C1 segment of cervical spinal cord (tissue), 14 donors: ENCODE measurements at regions not wholly inside any gene's neighbourhood (a gene's known extent, or its start where the extent isn't known, plus 50 kb on each side); places are given as distances from the start of the nearest gene placed in this dataset.

ENCODE experiments used
- DNase-seq, 14 donors: peaks; one replicate each; lab custom pipeline; 2025; lab: John Stamatoyannopoulos, UW

GRCh38 chr6:164925681-164926530, 383.5 kb downstream of the C6orf118 start:
- DNase-seq = no peak

- DNase-seq = no peak
These were observed 384.7 kb downstream of the C6orf118 start for GRCh38 chr6:164924674-164925073.

- DNase-seq = no peak
These were observed 392.2 kb downstream of the C6orf118 start for GRCh38 chr6:164917211-164917610.

GRCh38 chr6:164916087-164916486, 393.3 kb downstream of the C6orf118 start:
- DNase-seq = no peak

GRCh38 chr6:164911873-164912580, 397.4 kb downstream of the C6orf118 start:
- no peak for DNase-seq

- DNase-seq = no peak
These were observed 398.3 kb downstream of the C6orf118 start for GRCh38 chr6:164911151-164911550.

GRCh38 chr6:164906766-164907165, 402.6 kb downstream of the C6orf118 start:
- DNase-seq = no peak

GRCh38 chr6:164905311-164905710, 404.1 kb downstream of the C6orf118 start:
- no peak for DNase-seq

- DNase-seq = no peak
These were observed 411.0 kb downstream of the C6orf118 start for GRCh38 chr6:164898412-164898811.

GRCh38 chr6:164897523-164898235, 411.7 kb downstream of the C6orf118 start:
- DNase-seq = no peak

- peak in 1 of 14 donors; percentile 62 for DNase-seq
These were observed 419.4 kb downstream of the C6orf118 start for GRCh38 chr6:164889980-164890379.

- no peak for DNase-seq
These were observed 421.7 kb downstream of the C6orf118 start for GRCh38 chr6:164887660-164888059.

GRCh38 chr6:164882236-164882635, 427.2 kb downstream of the C6orf118 start:
- DNase-seq = no peak

GRCh38 chr6:164871783-164872182, 437.6 kb downstream of the C6orf118 start:
- DNase-seq = no peak

- no peak for DNase-seq
These were observed 439.2 kb downstream of the C6orf118 start for GRCh38 chr6:164870164-164870563.

GRCh38 chr6:164861967-164862366, 447.4 kb downstream of the C6orf118 start:
- DNase-seq = no peak

GRCh38 chr6:164859816-164860215, 449.6 kb downstream of the C6orf118 start:
- no peak for DNase-seq

GRCh38 chr6:164856138-164856537, 453.3 kb downstream of the C6orf118 start:
- DNase-seq = no peak

GRCh38 chr6:164855281-164855680, 454.1 kb downstream of the C6orf118 start:
- no peak for DNase-seq

GRCh38 chr6:164854526-164854925, 454.9 kb downstream of the C6orf118 start:
- DNase-seq = no peak

- DNase-seq = no peak
These were observed 463.6 kb downstream of the C6orf118 start for GRCh38 chr6:164845773-164846172.

GRCh38 chr6:164842085-164842484, 467.3 kb downstream of the C6orf118 start:
- DNase-seq = no peak
